Stomach (tissue), 8 donors: ENCODE measurements at regions not wholly inside any gene's neighbourhood (a gene's known extent, or its start where the extent isn't known, plus 50 kb on each side); places are given as distances from the start of the nearest gene placed in this dataset.
"Not testable (repeated sequence)": the region's sequence is repeated elsewhere in the genome, so short reads cannot be mapped to it uniquely, and the experiment has no call there.

Source experiments
- DNase-seq, 2 donors: peaks; one replicate each; pipeline versions ENCODE4 v3.0.0 to v3.0.0-alpha.2; 2013 to 2019
- H3K27ac ChIP-seq, 5 donors: fragments of 200-600 bp in 4 of 5; sonication (generic) in 4 of 5; one replicate each; pipeline ENCODE4 v1.5.1; 2013 to 2019; ENCODE audit warnings: mild to moderate bottlenecking in 1 of 5, moderate library complexity in 1 of 5
- H3K27me3 ChIP-seq, 3 donors: fragments of 200-600 bp; sonication (generic); one replicate each; pipeline ENCODE4 v1.5.1; 2017 to 2019; ENCODE audit warnings: mixed run types in 1 of 3
- H3K36me3 ChIP-seq, 4 donors: fragments of 200-600 bp; sonication (generic); 1 replicate in 3 of 4; 2 replicates in 1 of 4; pipeline ENCODE4 v1.5.1; 2016 to 2019
- H3K4me1 ChIP-seq, 4 donors: fragments of 200-600 bp; sonication (generic); one replicate each; pipeline ENCODE4 v1.5.1; 2016 to 2019
- H3K4me3 ChIP-seq, 4 donors: fragments of 200-600 bp; sonication (generic) in 3 of 4; one replicate each; pipeline ENCODE4 v1.5.1; 2016 to 2019; ENCODE audit warnings: mild to moderate bottlenecking in 1 of 4
- H3K9me3 ChIP-seq, 4 donors: fragments of 200-600 bp; sonication (generic); one replicate each; pipeline ENCODE4 v1.5.1; 2016 to 2019
- CTCF ChIP-seq, 7 experiments: fragments of 450-650 bp in 4 of 7; fragments of 200-600 bp in 3 of 7; sonication (generic) in 3 of 7; IDR thresholded peaks; one replicate each; pipeline ENCODE4 v1.5.1; 2016 to 2019; ENCODE audit warnings: antibody characterized with exemption in 7 of 7, control low read depth in 2 of 7, mild to moderate bottlenecking in 1 of 7
- EP300 ChIP-seq: sonication (generic); formaldehyde crosslinking; IDR thresholded peaks from one replicate; pipeline ENCODE4 v1.6.1; 2017; ENCODE audit warnings: antibody characterized with exemption
- POLR2A ChIP-seq, 4 donors: fragments of 450-650 bp; IDR thresholded peaks; one replicate each; pipeline ENCODE4 v1.6.1; 2016; ENCODE audit warnings: antibody characterized with exemption in 4 of 4, control low read depth in 2 of 4, mild to moderate bottlenecking in 1 of 4, moderate library complexity in 1 of 4
- POLR2AphosphoS5 ChIP-seq, 3 donors: sonication (generic); formaldehyde crosslinking; IDR thresholded peaks; one replicate each; pipeline ENCODE4 v1.6.1; 2016; ENCODE audit warnings: antibody characterized with exemption in 3 of 3
- WGBS, 5 donors: extraction: QIAGEN DNeasy Blood & Tissue Kit in 3 of 5; methylation state at CpG; one replicate each; pipeline versions ENCODE4 v1.1.5 to v1.1.7; 2013 to 2018; 5-methylcytosine and 5-hydroxymethylcytosine counted together
- intact Hi-C: fragments of 100-400 bp; cut with DNase I; formaldehyde crosslinking; loops from one replicate; pipeline ENCODE4 v1.15.1; 2023; ENCODE audit warnings: low total_unique reads
- donor health status: healthy with polysubstance abuse.
- donor health status: Bipolar disorder and iron deficiency.
- donor health status: healthy.

- 43 to 51% (median 49%) methylated on average over 8 of the region's 8 CpGs for WGBS, 5 donors
- Histone ChIP-seq H3K4me1 (no peaks in the 10 kb centered on the region), H3K36me3 (no peaks in the 10 kb centered on the region), H3K27ac (no peak overlapping the region), H3K9me3 (peaks cover 0 to 7% (median 3%) of the 10 kb centered on the region in 4 donors), H3K4me3 (no peak overlapping the region), H3K27me3 (no peaks in the 10 kb centered on the region)
- intact Hi-C loops, result no loop called here
- DNase-seq, result peak in 1 of 2 donors; percentile 30
- TF ChIP-seq POLR2AphosphoS5 (IDR thresholded peaks at IDR 0.05) (no peak), CTCF (IDR thresholded peaks at IDR 0.05) (peak in 2 of 7 experiments; percentile 17 to 29)
Observed at GRCh38 chr3:155995525-155996370, 124.6 kb upstream of the KCNAB1 start.

- intact Hi-C loops, result no loop called here
- H3K4me3 ChIP-seq, result no peak overlapping the region
- H3K9me3 ChIP-seq, result peaks cover 0 to 7% (median 3%) of the 10 kb centered on the region in 4 donors
- no peak overlapping the region for H3K27ac ChIP-seq
- no peaks in the 10 kb centered on the region for H3K36me3 ChIP-seq
- H3K27me3 ChIP-seq, result no peaks in the 10 kb centered on the region
- H3K4me1 ChIP-seq, result no peaks in the 10 kb centered on the region
- 63 to 97% (median 94%) methylated on average over 3 of the region's 3 CpGs for WGBS, 5 donors
- TF ChIP-seq POLR2A (IDR thresholded peaks at IDR 0.05), result no peak
- no peak for TF ChIP-seq POLR2AphosphoS5 (IDR thresholded peaks at IDR 0.05)
- TF ChIP-seq CTCF (IDR thresholded peaks at IDR 0.05), result no peak
- no peak for TF ChIP-seq EP300
- no peak for DNase-seq
Observed at GRCh38 chr3:155996882-155997281, 123.5 kb upstream of the KCNAB1 start.

- 82 to 97% (median 94%) methylated on average over 3 of the region's 3 CpGs for WGBS, 5 donors
- H3K4me1 ChIP-seq, H3K4me3 ChIP-seq, DNase-seq, intact Hi-C loops, H3K9me3 ChIP-seq, H3K27ac ChIP-seq, H3K27me3 ChIP-seq, H3K36me3 ChIP-seq: not testable (repeated sequence)
Observed at GRCh38 chr3:155998173-155998572, 122.2 kb upstream of the KCNAB1 start.

- H3K36me3 ChIP-seq, result no peaks in the 10 kb centered on the region
- intact Hi-C loops, result no loop called here
- TF ChIP-seq POLR2AphosphoS5 (IDR thresholded peaks at IDR 0.05) (no peak), POLR2A (IDR thresholded peaks at IDR 0.05) (no peak), EP300 (no peak), CTCF (IDR thresholded peaks at IDR 0.05) (no peak)
- H3K9me3 ChIP-seq, result no peaks in the 10 kb centered on the region
- no peak overlapping the region for H3K4me3 ChIP-seq
- no peak for DNase-seq
- WGBS, 5 donors, result 23 to 45% (median 33%) methylated on average over 3 of the region's 3 CpGs
- no peaks in the 10 kb centered on the region for H3K4me1 ChIP-seq
- H3K27me3 ChIP-seq, result peaks cover 0 to 6% (median 0%) of the 10 kb centered on the region in 3 donors
- H3K27ac ChIP-seq, result no peak overlapping the region
Observed at GRCh38 chr3:156005736-156006135, 114.6 kb upstream of the KCNAB1 start.

- Histone ChIP-seq H3K27me3 (no peaks in the 10 kb centered on the region), H3K4me1 (no peaks in the 10 kb centered on the region), H3K4me3 (no peak overlapping the region), H3K9me3 (no peaks in the 10 kb centered on the region), H3K36me3 (no peaks in the 10 kb centered on the region), H3K27ac (no peak overlapping the region)
- intact Hi-C loops, result no loop called here
- DNase-seq, result peak in 1 of 2 donors; percentile 38
- TF ChIP-seq POLR2A (IDR thresholded peaks at IDR 0.05), result no peak
- no peak for TF ChIP-seq CTCF (IDR thresholded peaks at IDR 0.05)
- TF ChIP-seq POLR2AphosphoS5 (IDR thresholded peaks at IDR 0.05), result no peak
- no peak for TF ChIP-seq EP300
- 35 to 41% (median 37%) methylated on average over 3 of the region's 3 CpGs for WGBS, 5 donors
Observed at GRCh38 chr3:156010829-156011228, 109.5 kb upstream of the KCNAB1 start.
